Hepatocyte (in vitro differentiated cells): ENCODE measurements at regions not wholly inside any gene's neighbourhood (a gene's known extent, or its start where the extent isn't known, plus 50 kb on each side); places are given as distances from the start of the nearest gene placed in this dataset.

Experiments
- DNase-seq: peaks from one replicate; pipeline ENCODE4 v3.0.0-alpha.2; 2016; ENCODE audit warnings: low spot score
- H2AFZ ChIP-seq: fragments of 200-600 bp; sonication (generic); 2 replicates; pipeline ENCODE4 v1.6.0; 2016; ENCODE audit warnings: antibody characterized with exemption, mild to moderate bottlenecking
- H3K27ac ChIP-seq: fragments of 200-600 bp; sonication (generic); 2 replicates; pipeline ENCODE4 v1.5.1; 2016; ENCODE audit warnings: mild to moderate bottlenecking
- H3K27me3 ChIP-seq: fragments of 200-600 bp; sonication (generic); 2 replicates; pipeline ENCODE4 v1.6.1; 2016
- H3K36me3 ChIP-seq: fragments of 200-600 bp; sonication (generic); replicated peaks from 2 replicates; pipeline ENCODE4 v1.5.1; 2016; ENCODE audit warnings: low read depth; ENCODE audit not compliant: insufficient read depth
- H3K4me1 ChIP-seq: fragments of 200-600 bp; sonication (generic); 2 replicates; pipeline ENCODE4 v1.5.1; 2016; ENCODE audit warnings: mild to moderate bottlenecking, moderate library complexity; ENCODE audit not compliant: insufficient read depth
- H3K4me2 ChIP-seq: fragments of 200-600 bp; sonication (generic); 2 replicates; pipeline ENCODE4 v1.6.0; 2016
- H3K4me3 ChIP-seq: fragments of 200-600 bp; sonication (generic); 2 replicates; pipeline ENCODE4 v1.5.1; 2016; ENCODE audit warnings: mild to moderate bottlenecking
- H3K79me2 ChIP-seq: fragments of 200-600 bp; sonication (generic); 2 replicates; pipeline ENCODE4 v1.6.0; 2017; ENCODE audit warnings: mild to moderate bottlenecking
- H3K9me2 ChIP-seq: fragments of 200-600 bp; sonication (generic); replicated peaks from 2 replicates; pipeline ENCODE4 v1.6.0; 2017; ENCODE audit warnings: mild to moderate bottlenecking; ENCODE audit not compliant: insufficient read depth
- H3K9me3 ChIP-seq: fragments of 200-600 bp; sonication (generic); 2 replicates; pipeline ENCODE4 v1.5.1; 2016; ENCODE audit warnings: low read depth, mild to moderate bottlenecking
- H4K20me1 ChIP-seq: fragments of 200-600 bp; sonication (generic); 2 replicates; pipeline ENCODE4 v1.6.0; 2016; ENCODE audit warnings: mild to moderate bottlenecking; ENCODE audit not compliant: insufficient read depth, poor library complexity, severe bottlenecking
- EZH2 ChIP-seq: fragments of 200-600 bp; sonication (generic); IDR thresholded peaks from 2 replicates; pipeline ENCODE4 v1.6.1; 2016; ENCODE audit warnings: antibody characterized with exemption, mild to moderate bottlenecking, borderline replicate concordance
- EZH2phosphoT487 ChIP-seq: fragments of 200-600 bp; sonication (generic); IDR thresholded peaks from one replicate; pipeline ENCODE4 v1.6.1; 2018; ENCODE audit warnings: antibody characterized with exemption, mild to moderate bottlenecking, low read depth, moderate library complexity; ENCODE audit not compliant: unreplicated experiment, severe bottlenecking
- WGBS: methylation state at CpG from one replicate; pipeline ENCODE4 v1.1.6; 2016; ENCODE audit warnings: low lambda C conversion rate; ENCODE audit errors: missing lambda C conversion rate; 5-methylcytosine and 5-hydroxymethylcytosine counted together
- TF ChIP-seq, protein P1 (sequence below): fragments of 200-600 bp; sonication (generic); IDR thresholded peaks from 2 replicates; pipeline ENCODE4 v1.5.1; 2016; ENCODE audit warnings: antibody characterized with exemption, mild to moderate bottlenecking; ENCODE audit not compliant: poor library complexity

DNA sequence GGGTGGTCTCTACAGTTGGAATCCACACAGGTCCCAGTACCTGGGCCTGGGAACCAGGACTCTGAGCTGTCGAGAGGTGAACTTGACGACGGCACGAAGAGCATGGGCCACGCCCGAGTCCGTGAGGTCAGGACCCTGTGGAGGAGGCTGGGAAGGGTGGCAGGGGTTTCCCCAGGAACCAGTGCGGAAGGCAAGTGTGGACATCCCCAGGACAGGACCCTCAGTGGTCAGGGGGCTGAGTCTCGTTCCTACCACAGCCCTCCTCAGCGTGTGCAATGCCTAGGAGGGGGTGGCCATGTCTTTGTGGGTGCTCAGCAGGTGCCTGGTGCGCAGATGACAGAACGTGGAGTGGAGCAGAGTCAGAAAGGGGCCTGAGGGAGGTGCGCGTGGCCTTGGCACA, 335.6 kb upstream of the SALL3 start:
- Histone ChIP-seq H3K79me2 (no peaks in the 10 kb centered on the region), H3K27ac (no peak overlapping the region), H3K9me3 (no peaks in the 10 kb centered on the region), H4K20me1 (no peaks in the 10 kb centered on the region), H3K9me2 (no peaks in the 10 kb centered on the region), H3K4me3 (no peak overlapping the region), H3K36me3 (no peaks in the 10 kb centered on the region), H3K27me3 (no peaks in the 10 kb centered on the region), H3K4me2 (no peak overlapping the region), H3K4me1 (no peaks in the 10 kb centered on the region), H2AFZ (no peak overlapping the region)
- 96% methylated on average over 14 of the region's 14 CpGs for WGBS
- no peak for DNase-seq
- TF ChIP-seq EZH2phosphoT487 (no peak), EZH2 (no peak)
- TF ChIP-seq, protein P1, sequence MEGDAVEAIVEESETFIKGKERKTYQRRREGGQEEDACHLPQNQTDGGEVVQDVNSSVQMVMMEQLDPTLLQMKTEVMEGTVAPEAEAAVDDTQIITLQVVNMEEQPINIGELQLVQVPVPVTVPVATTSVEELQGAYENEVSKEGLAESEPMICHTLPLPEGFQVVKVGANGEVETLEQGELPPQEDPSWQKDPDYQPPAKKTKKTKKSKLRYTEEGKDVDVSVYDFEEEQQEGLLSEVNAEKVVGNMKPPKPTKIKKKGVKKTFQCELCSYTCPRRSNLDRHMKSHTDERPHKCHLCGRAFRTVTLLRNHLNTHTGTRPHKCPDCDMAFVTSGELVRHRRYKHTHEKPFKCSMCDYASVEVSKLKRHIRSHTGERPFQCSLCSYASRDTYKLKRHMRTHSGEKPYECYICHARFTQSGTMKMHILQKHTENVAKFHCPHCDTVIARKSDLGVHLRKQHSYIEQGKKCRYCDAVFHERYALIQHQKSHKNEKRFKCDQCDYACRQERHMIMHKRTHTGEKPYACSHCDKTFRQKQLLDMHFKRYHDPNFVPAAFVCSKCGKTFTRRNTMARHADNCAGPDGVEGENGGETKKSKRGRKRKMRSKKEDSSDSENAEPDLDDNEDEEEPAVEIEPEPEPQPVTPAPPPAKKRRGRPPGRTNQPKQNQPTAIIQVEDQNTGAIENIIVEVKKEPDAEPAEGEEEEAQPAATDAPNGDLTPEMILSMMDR = no peak

DNA sequence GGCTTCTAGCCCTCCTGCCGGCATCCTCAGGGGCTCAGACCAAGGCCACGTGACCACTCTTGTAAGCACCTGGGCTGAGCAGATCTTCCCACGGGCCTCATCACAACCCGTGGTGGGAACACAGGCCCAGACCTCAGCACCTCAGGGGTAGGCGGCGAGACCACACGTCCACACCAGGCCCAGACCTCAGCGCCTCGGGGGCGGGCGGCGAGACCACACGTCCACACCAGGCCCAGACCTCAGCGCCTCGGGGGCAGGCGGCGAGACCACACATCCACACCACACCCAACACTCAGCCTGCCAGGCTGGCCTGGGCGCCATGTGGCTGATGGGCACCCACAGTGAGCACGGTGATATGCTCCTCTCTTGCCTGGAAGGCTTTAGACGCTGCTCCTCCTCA, 334.4 kb upstream of the SALL3 start:
- no peaks in the 10 kb centered on the region for H3K79me2 ChIP-seq
- no peak for TF ChIP-seq EZH2phosphoT487
- TF ChIP-seq, protein P1 = no peak
- TF ChIP-seq EZH2 = no peak
- H3K36me3 ChIP-seq = no peaks in the 10 kb centered on the region
- no peak overlapping the region for H2AFZ ChIP-seq
- H3K4me3 ChIP-seq = no peak overlapping the region
- no peaks in the 10 kb centered on the region for H4K20me1 ChIP-seq
- 94% methylated on average over 14 of the region's 20 CpGs for WGBS
- H3K9me3 ChIP-seq = no peaks in the 10 kb centered on the region
- H3K27ac ChIP-seq = no peak overlapping the region
- H3K9me2 ChIP-seq = no peaks in the 10 kb centered on the region
- no peaks in the 10 kb centered on the region for H3K27me3 ChIP-seq
- H3K4me1 ChIP-seq = no peaks in the 10 kb centered on the region
- no peak overlapping the region for H3K4me2 ChIP-seq
- no peak for DNase-seq

DNA sequence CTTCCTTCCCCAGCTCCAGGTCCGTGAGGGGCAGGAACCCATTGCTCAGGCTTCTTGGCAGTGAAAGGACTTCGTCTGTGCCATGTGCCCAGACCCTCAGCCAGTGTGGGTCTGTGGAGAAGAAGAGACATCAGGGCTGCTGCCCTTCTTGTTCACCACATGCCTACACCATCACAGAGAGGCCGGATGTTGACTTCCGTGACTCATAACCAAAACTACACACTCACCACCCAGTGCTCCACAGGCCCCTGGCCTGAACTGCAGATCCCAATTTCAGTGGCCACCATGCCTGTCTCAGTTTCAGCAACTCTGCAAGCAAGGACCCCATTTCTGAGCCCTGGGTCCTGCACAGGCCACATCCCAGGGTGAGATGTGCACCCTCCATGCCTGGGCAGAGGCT, 332.6 kb upstream of the SALL3 start:
- H3K27me3 ChIP-seq = no peaks in the 10 kb centered on the region
- H2AFZ ChIP-seq = no peak overlapping the region
- H3K79me2 ChIP-seq = no peaks in the 10 kb centered on the region
- no peaks in the 10 kb centered on the region for H3K4me1 ChIP-seq
- no peak for DNase-seq
- H3K9me2 ChIP-seq = no peaks in the 10 kb centered on the region
- TF ChIP-seq EZH2 (no peak), EZH2phosphoT487 (no peak)
- TF ChIP-seq, protein P1 = no peak
- H3K4me2 ChIP-seq = no peak overlapping the region
- no peak overlapping the region for H3K27ac ChIP-seq
- H3K36me3 ChIP-seq = no peaks in the 10 kb centered on the region
- H3K9me3 ChIP-seq = no peaks in the 10 kb centered on the region
- H4K20me1 ChIP-seq = no peaks in the 10 kb centered on the region
- no peak overlapping the region for H3K4me3 ChIP-seq
- WGBS = 85% methylated on average over 4 of the region's 4 CpGs

DNA sequence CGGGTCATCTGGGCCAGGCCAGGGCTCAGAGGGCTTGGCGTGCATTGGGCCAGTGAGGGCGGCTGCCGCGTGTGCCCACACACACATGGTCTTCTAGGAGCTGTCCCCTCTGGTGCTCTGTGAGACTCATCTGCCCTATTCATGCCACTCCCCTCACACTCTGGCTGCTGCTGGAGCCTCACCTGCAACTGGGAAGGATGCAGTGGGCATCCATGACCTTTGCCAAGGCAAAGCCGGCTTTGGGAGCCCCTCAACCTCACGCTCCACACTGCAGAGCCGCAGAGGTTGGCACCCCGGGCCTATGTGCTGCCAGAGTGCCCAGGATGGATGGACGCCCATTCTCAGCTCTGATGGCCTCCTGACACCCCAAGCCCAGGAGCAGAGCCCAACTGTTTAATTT, 330.2 kb upstream of the SALL3 start:
- Histone ChIP-seq H3K4me3 (no peak overlapping the region), H4K20me1 (no peaks in the 10 kb centered on the region), H3K27ac (no peak overlapping the region), H3K27me3 (no peaks in the 10 kb centered on the region), H3K36me3 (no peaks in the 10 kb centered on the region), H2AFZ (no peak overlapping the region), H3K4me1 (no peaks in the 10 kb centered on the region), H3K9me2 (no peaks in the 10 kb centered on the region), H3K9me3 (no peaks in the 10 kb centered on the region), H3K79me2 (no peaks in the 10 kb centered on the region), H3K4me2 (no peak overlapping the region)
- TF ChIP-seq EZH2phosphoT487 = no peak
- no peak for TF ChIP-seq EZH2
- TF ChIP-seq, protein P1 = no peak
- 91% methylated on average over 10 of the region's 10 CpGs for WGBS
- no peak for DNase-seq
